GM12878 (cell line): ENCODE measurements at regions not wholly inside any gene's neighbourhood (a gene's known extent, or its start where the extent isn't known, plus 50 kb on each side); places are given as distances from the start of the nearest gene placed in this dataset.

Experiments
- ATAC-seq: fragments of 200-7000 bp; cut with Tn5 transposase; 3 replicates; pipeline ENCODE4 v1.9.1; 2020; ENCODE audit warnings: mild to moderate bottlenecking, moderate library complexity
- BruUV-seq: library from RNA; stranded (reverse); fragments of 400-500 nt; replicated peaks from 2 replicates; lab custom pipeline; 2021; lab: Mats Ljungman, UMichigan
- CTCF ChIA-PET: fragments of 300-600 bp; sonication (Branson Sonifier 250); formaldehyde crosslinking; extraction: SDS; loops from one replicate; lab custom pipeline; 2021; ENCODE audit warnings: inconsistent platforms; lab: Yijun Ruan, JAX
- POLR2A ChIA-PET: fragments of 350-600 bp; formaldehyde crosslinking; extraction: SDS; loops from one replicate; lab custom pipeline; 2021; ENCODE audit warnings: inconsistent platforms; lab: Charles Lee
- RAD21 ChIA-PET: fragments of 300-600 bp; sonication (Branson Sonifier 250); formaldehyde crosslinking; loops from one replicate; lab custom pipeline; 2023; ENCODE audit warnings: antibody characterized with exemption; ENCODE audit not compliant: unreplicated experiment; lab: Charles Lee
- SMC1A ChIA-PET: fragments of 300-600 bp; sonication (Branson Sonifier 250); formaldehyde crosslinking; loops from one replicate; lab custom pipeline; 2023; ENCODE audit not compliant: unreplicated experiment, uncharacterized antibody; lab: Charles Lee
- DNase-seq: peaks from one replicate; pipeline ENCODE4 v3.0.0-alpha.2; 2011; ENCODE audit warnings: low read depth, low spot score
- FAIRE-seq: peaks from 3 replicates; lab custom pipeline; 2011; peaks lifted over from hg19 to GRCh38; lab: Jason Lieb, UNC
- H2AFZ ChIP-seq: 2 replicates; pipeline ENCODE4 v1.6.0; 2011; ENCODE audit warnings: low read depth, low read length, control low read depth; ENCODE audit not compliant: control insufficient read depth
- H3K27ac ChIP-seq: 2 replicates; pipeline ENCODE4 v1.5.1; 2011; ENCODE audit warnings: control low read depth; ENCODE audit not compliant: control insufficient read depth, insufficient read depth
- H3K27me3 ChIP-seq, 2 experiments: replicated peaks in 1 of 2; 2 replicates each; pipeline versions ENCODE4 v1.6.0 to v1.6.1; 2011; ENCODE audit warnings: low read length in 1 of 2; ENCODE audit not compliant: control insufficient read depth in 2 of 2, insufficient read depth in 2 of 2
- H3K36me3 ChIP-seq, 2 experiments: 2 replicates each; pipeline ENCODE4 v1.5.1; 2011; ENCODE audit warnings: low read length in 1 of 2; ENCODE audit not compliant: control insufficient read depth in 2 of 2, insufficient read depth in 2 of 2
- H3K4me1 ChIP-seq: 2 replicates; pipeline ENCODE4 v1.6.1; 2011; ENCODE audit warnings: mild to moderate bottlenecking, low read length, moderate library complexity, mixed read lengths; ENCODE audit not compliant: control insufficient read depth, insufficient read depth
- H3K4me2 ChIP-seq: 2 replicates; pipeline ENCODE4 v1.6.0; 2011; ENCODE audit warnings: control low read depth; ENCODE audit not compliant: control insufficient read depth, insufficient read depth
- H3K4me3 ChIP-seq: fragments of 200-600 bp; sonication (generic); 2 replicates; pipeline ENCODE4 v1.5.1; 2016
- H3K79me2 ChIP-seq: 2 replicates; pipeline ENCODE4 v1.6.0; 2011; ENCODE audit warnings: low read length; ENCODE audit not compliant: control insufficient read depth, insufficient read depth
- H3K9ac ChIP-seq: 2 replicates; pipeline ENCODE4 v1.8.0; 2011; ENCODE audit warnings: low read length, control low read depth, mixed read lengths; ENCODE audit not compliant: control insufficient read depth, insufficient read depth
- H3K9me3 ChIP-seq: replicated peaks from 3 replicates; pipeline ENCODE4 v1.5.1; 2011; ENCODE audit warnings: mild to moderate bottlenecking, low read length; ENCODE audit not compliant: control insufficient read depth, insufficient read depth
- H4K20me1 ChIP-seq: 2 replicates; pipeline ENCODE4 v1.6.0; 2011; ENCODE audit not compliant: control insufficient read depth, insufficient read depth
- ESRRA ChIP-seq: IDR thresholded peaks from 2 replicates; pipeline ENCODE4 v1.6.1; 2012; ENCODE audit warnings: mild to moderate bottlenecking, low read length, improper control_type of control experiment
- EZH2 ChIP-seq: IDR thresholded peaks from 2 replicates; pipeline ENCODE4 v1.6.1; 2012; ENCODE audit warnings: low read depth, mild to moderate bottlenecking, control low read depth, inconsistent platforms, low read length, borderline replicate concordance; ENCODE audit not compliant: control insufficient read depth
- FOXK2 ChIP-seq: fragments of 450-650 bp; IDR thresholded peaks from 2 replicates; pipeline ENCODE4 v1.6.1; 2017; ENCODE audit warnings: mild to moderate bottlenecking, moderate library complexity
- FOXM1 ChIP-seq: IDR thresholded peaks from 2 replicates; pipeline ENCODE4 v1.6.1; 2012; ENCODE audit warnings: low read depth, mild to moderate bottlenecking, inconsistent platforms, low read length, moderate library complexity
- KLF5 ChIP-seq: fragments of 450-650 bp; IDR thresholded peaks from 2 replicates; pipeline ENCODE4 v1.6.1; 2014; ENCODE audit warnings: mild to moderate bottlenecking; ENCODE audit not compliant: partially characterized antibody
- NKRF ChIP-seq: fragments of 450-650 bp; conservative IDR thresholded peaks from 2 replicates; pipeline ENCODE4 v1.6.1; 2017; ENCODE audit warnings: mild to moderate bottlenecking, moderate library complexity
- NR2C2 ChIP-seq: IDR thresholded peaks from 2 replicates; pipeline ENCODE4 v1.6.1; 2011; ENCODE audit warnings: borderline replicate concordance, low read depth; ENCODE audit not compliant: control insufficient read depth, insufficient read length
- PAX5 ChIP-seq: IDR thresholded peaks from 2 replicates; pipeline ENCODE4 v1.6.1; 2011; ENCODE audit warnings: low read depth, low read length, borderline replicate concordance
- PAX8 ChIP-seq: fragments of 450-650 bp; IDR thresholded peaks from 2 replicates; pipeline ENCODE4 v1.6.1; 2017; ENCODE audit warnings: mild to moderate bottlenecking, moderate library complexity
- TCF12 ChIP-seq: IDR thresholded peaks from 2 replicates; pipeline ENCODE4 v1.6.1; 2011; ENCODE audit warnings: low read depth, mild to moderate bottlenecking, low read length
- WRNIP1 ChIP-seq: IDR thresholded peaks from 2 replicates; pipeline ENCODE4 v1.6.1; 2011; ENCODE audit warnings: low read depth, low read length, improper control_type of control experiment, borderline replicate concordance
- ZNF24 ChIP-seq: fragments of 450-650 bp; IDR thresholded peaks from 2 replicates; pipeline ENCODE4 v1.6.1; 2017; ENCODE audit warnings: antibody characterized with exemption, mild to moderate bottlenecking
- WGBS: methylation state at CpG from one replicate; pipeline ENCODE4 v1.1.6; 2016; ENCODE audit warnings: low lambda C conversion rate; ENCODE audit not compliant: insufficient replicate concordance, insufficient coverage; ENCODE audit errors: missing lambda C conversion rate; 5-methylcytosine and 5-hydroxymethylcytosine counted together
- in situ Hi-C: fragments of 300-500 bp; cut with MboI; formaldehyde crosslinking; loops from 9 replicates; pipeline ENCODE4 v1.14.3; 2018; ENCODE audit warnings: mixed read lengths
- intact Hi-C: fragments of 100-400 bp; cut with micrococcal nuclease; formaldehyde crosslinking; loops from one replicate; pipeline ENCODE4 v1.14.2; 2022; ENCODE audit not compliant: unreplicated experiment

GRCh38 chr10:4549139-4549653 is 276.8 kb upstream of the AKR1E2 start:
- no peak overlapping the region for H3K9ac ChIP-seq
- ChIA-PET RAD21 (no interaction called here), SMC1A (no interaction called here), POLR2A (no interaction called here), CTCF (no interaction called here)
- H3K27me3 ChIP-seq: no peaks in the 10 kb centered on the region
- TF ChIP-seq FOXK2: no peak
- TF ChIP-seq NKRF: no peak
- TF ChIP-seq ESRRA: no peak
- TF ChIP-seq NR2C2: no peak
- TF ChIP-seq PAX5: no peak
- DNase-seq: no peak
- no peak for ATAC-seq
- 0% methylated on average over 1 of the region's 2 CpGs for WGBS
- BruUV-seq: no TSS peak
- H2AFZ ChIP-seq: no peak overlapping the region
- H3K4me1 ChIP-seq: no peaks in the 10 kb centered on the region
- no peaks in the 10 kb centered on the region for H4K20me1 ChIP-seq
- H3K79me2 ChIP-seq: no peaks in the 10 kb centered on the region
- H3K4me3 ChIP-seq: no peak overlapping the region
- no peak for FAIRE-seq
- no peaks in the 10 kb centered on the region for H3K9me3 ChIP-seq
- no peak overlapping the region for H3K27ac ChIP-seq
- H3K4me2 ChIP-seq: no peak overlapping the region
- intact Hi-C loops (no loop called here), in situ Hi-C loops (no loop called here)
- H3K36me3 ChIP-seq: no peaks in the 10 kb centered on the region

GRCh38 chr10:4546931-4547330 is 279.1 kb upstream of the AKR1E2 start:
- no peak overlapping the region for H3K9ac ChIP-seq
- no peaks in the 10 kb centered on the region for H3K4me1 ChIP-seq
- SMC1A ChIA-PET: interaction anchor here (0.7 kb wide), 1 partner anchor 93 kb away, joined by 3 read pairs; no protein-coding TSS in a partner anchor
- FAIRE-seq: no peak
- H3K27ac ChIP-seq: no peak overlapping the region
- BruUV-seq: no TSS peak
- no peaks in the 10 kb centered on the region for H3K79me2 ChIP-seq
- in situ Hi-C loops: no loop called here
- H3K36me3 ChIP-seq: no peaks in the 10 kb centered on the region
- RAD21 ChIA-PET: no interaction called here
- intact Hi-C loops: no loop called here
- no peaks in the 10 kb centered on the region for H3K27me3 ChIP-seq
- H3K4me2 ChIP-seq: no peak overlapping the region
- no peaks in the 10 kb centered on the region for H3K9me3 ChIP-seq
- no peak overlapping the region for H3K4me3 ChIP-seq
- ATAC-seq: no peak
- no peak for DNase-seq
- no peaks in the 10 kb centered on the region for H4K20me1 ChIP-seq
- WGBS: 0% methylated on average over 1 of the region's 1 CpG
- POLR2A ChIA-PET: no interaction called here
- CTCF ChIA-PET: no interaction called here
- TF ChIP-seq ZNF24 (no peak), WRNIP1 (no peak), FOXM1 (no peak), KLF5 (no peak), PAX8 (no peak), EZH2 (no peak), TCF12 (no peak)
- no peak overlapping the region for H2AFZ ChIP-seq
